ENCODE measurements at regions not wholly inside any gene's neighbourhood (a gene's known extent, or its start where the extent isn't known, plus 50 kb on each side); places are given as distances from the start of the nearest gene placed in this dataset.

DNA sequence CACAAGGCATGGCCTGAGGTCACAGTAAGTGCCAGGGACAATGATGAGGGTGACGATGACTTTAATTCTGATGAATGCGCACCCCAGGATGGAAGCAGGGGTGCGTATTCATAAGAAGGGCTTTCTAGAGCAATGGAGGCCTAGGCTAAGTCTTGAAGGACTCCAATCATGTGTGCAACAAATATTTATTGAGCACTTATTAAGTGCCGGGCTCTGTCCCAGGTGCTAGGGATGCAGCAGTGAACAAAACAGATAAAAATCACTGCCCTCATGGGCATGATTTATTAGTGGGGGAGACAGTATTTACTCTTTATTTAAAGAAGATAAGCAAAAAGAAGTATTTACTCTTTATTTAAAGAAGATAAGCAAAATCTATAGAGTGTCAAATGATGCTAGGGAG, 198.2 kb upstream of the KCNG1 start:
- H2AFZ ChIP-seq (ENCODE audit: low read depth, low read length): no peak overlapping the region
- H3K4me1 ChIP-seq (replicated peaks in 1 of 2; ENCODE audit: control insufficient read depth in 2 of 2, insufficient read depth in 2 of 2, low read length in 2 of 2): peaks cover 0 to 3% of the 10 kb centered on the region in 2 experiments; a peak in 2 of 5 replicates
- no peak overlapping the region for H3K27ac ChIP-seq (ENCODE audit: extremely low read depth, low read depth, low read length)
- in situ Hi-C loops (cut with MboI): no loop called here
- POLR2A ChIA-PET: no interaction called here
- no peak overlapping the region for H3K4me3 ChIP-seq
- intact Hi-C loops (cut with micrococcal nuclease): loop anchor here (2.0 to 5.0 kb wide), 2 partner anchors 86 to 229 kb away; no protein-coding TSS in a partner anchor
- no peaks in the 10 kb centered on the region for H3K9me1 ChIP-seq (ENCODE audit: control insufficient read depth, insufficient read depth, low read length)
- no TSS peak for BruUV-seq (replicated peaks)
- no peaks in the 10 kb centered on the region for H3K36me3 ChIP-seq (ENCODE audit: control insufficient read depth, insufficient read depth, low read length)
- CTCF ChIA-PET (ENCODE audit: low intra/inter-chr PET ratio): no interaction called here
- H3K9me3 ChIP-seq (replicated peaks; ENCODE audit: control insufficient read depth, insufficient read depth, low read depth, low read length): no peaks in the 10 kb centered on the region
- ATAC-seq: no peak
- DNase-seq (ENCODE audit: extremely low read depth in 1 of 4, low spot score in 3 of 4): no peak
- H3K79me2 ChIP-seq (ENCODE audit: control insufficient read depth, insufficient read depth, low read length): no peaks in the 10 kb centered on the region
- no peak for FAIRE-seq
- H3K27me3 ChIP-seq (ENCODE audit: control insufficient read depth in 2 of 2, insufficient read depth in 2 of 2, low read length in 2 of 2): peaks cover 0 to 9% of the 10 kb centered on the region in 2 experiments; a peak in 2 of 5 replicates
- no peak overlapping the region for H3K9ac ChIP-seq (ENCODE audit: insufficient read depth in 1 of 2, low read depth in 2 of 2, low read length in 2 of 2)
- H3K4me2 ChIP-seq (ENCODE audit: insufficient read depth, low read length): no peak overlapping the region
- no peaks in the 10 kb centered on the region for H4K20me1 ChIP-seq (replicated peaks; ENCODE audit: control insufficient read depth, insufficient read depth, low read length)
- 42% methylated on average over 4 of the region's 4 CpGs for WGBS (ENCODE audit: insufficient coverage, low coverage, missing lambda C conversion rate)
- TF ChIP-seq HMG20A (CRISPR knock-in tag; conservative IDR thresholded peaks at IDR 0.05): no peak
- TF ChIP-seq ZNF785 (CRISPR knock-in tag; IDR thresholded peaks at IDR 0.05): no peak
- TF ChIP-seq IRF2 (CRISPR knock-in tag; IDR thresholded peaks at IDR 0.05): no peak
- TF ChIP-seq, protein P1, sequence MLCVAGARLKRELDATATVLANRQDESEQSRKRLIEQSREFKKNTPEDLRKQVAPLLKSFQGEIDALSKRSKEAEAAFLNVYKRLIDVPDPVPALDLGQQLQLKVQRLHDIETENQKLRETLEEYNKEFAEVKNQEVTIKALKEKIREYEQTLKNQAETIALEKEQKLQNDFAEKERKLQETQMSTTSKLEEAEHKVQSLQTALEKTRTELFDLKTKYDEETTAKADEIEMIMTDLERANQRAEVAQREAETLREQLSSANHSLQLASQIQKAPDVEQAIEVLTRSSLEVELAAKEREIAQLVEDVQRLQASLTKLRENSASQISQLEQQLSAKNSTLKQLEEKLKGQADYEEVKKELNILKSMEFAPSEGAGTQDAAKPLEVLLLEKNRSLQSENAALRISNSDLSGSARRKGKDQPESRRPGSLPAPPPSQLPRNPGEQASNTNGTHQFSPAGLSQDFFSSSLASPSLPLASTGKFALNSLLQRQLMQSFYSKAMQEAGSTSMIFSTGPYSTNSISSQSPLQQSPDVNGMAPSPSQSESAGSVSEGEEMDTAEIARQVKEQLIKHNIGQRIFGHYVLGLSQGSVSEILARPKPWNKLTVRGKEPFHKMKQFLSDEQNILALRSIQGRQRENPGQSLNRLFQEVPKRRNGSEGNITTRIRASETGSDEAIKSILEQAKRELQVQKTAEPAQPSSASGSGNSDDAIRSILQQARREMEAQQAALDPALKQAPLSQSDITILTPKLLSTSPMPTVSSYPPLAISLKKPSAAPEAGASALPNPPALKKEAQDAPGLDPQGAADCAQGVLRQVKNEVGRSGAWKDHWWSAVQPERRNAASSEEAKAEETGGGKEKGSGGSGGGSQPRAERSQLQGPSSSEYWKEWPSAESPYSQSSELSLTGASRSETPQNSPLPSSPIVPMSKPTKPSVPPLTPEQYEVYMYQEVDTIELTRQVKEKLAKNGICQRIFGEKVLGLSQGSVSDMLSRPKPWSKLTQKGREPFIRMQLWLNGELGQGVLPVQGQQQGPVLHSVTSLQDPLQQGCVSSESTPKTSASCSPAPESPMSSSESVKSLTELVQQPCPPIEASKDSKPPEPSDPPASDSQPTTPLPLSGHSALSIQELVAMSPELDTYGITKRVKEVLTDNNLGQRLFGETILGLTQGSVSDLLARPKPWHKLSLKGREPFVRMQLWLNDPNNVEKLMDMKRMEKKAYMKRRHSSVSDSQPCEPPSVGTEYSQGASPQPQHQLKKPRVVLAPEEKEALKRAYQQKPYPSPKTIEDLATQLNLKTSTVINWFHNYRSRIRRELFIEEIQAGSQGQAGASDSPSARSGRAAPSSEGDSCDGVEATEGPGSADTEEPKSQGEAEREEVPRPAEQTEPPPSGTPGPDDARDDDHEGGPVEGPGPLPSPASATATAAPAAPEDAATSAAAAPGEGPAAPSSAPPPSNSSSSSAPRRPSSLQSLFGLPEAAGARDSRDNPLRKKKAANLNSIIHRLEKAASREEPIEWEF (CRISPR knock-in tag; IDR thresholded peaks at IDR 0.05): no peak
- TF ChIP-seq MCM5 (IDR thresholded peaks at IDR 0.05; ENCODE audit: low read depth): no peak
- TF ChIP-seq, protein P2, sequence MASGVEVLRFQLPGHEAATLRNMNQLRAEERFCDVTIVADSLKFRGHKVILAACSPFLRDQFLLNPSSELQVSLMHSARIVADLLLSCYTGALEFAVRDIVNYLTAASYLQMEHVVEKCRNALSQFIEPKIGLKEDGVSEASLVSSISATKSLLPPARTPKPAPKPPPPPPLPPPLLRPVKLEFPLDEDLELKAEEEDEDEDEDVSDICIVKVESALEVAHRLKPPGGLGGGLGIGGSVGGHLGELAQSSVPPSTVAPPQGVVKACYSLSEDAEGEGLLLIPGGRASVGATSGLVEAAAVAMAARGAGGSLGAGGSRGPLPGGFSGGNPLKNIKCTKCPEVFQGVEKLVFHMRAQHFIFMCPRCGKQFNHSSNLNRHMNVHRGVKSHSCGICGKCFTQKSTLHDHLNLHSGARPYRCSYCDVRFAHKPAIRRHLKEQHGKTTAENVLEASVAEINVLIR (CRISPR knock-in tag; IDR thresholded peaks at IDR 0.05): no peak
- TF ChIP-seq FIP1L1 (IDR thresholded peaks at IDR 0.05; ENCODE audit: low read depth, low read length, poor library complexity, severe bottlenecking): no peak
- TF ChIP-seq XRCC5 (IDR thresholded peaks at IDR 0.05; ENCODE audit: low read depth, low read length): no peak
- no peak for TF ChIP-seq CC2D1A (IDR thresholded peaks at IDR 0.05)
- no peak for TF ChIP-seq FOXA1 (IDR thresholded peaks at IDR 0.05; ENCODE audit: borderline replicate concordance)
- TF ChIP-seq, protein P3, sequence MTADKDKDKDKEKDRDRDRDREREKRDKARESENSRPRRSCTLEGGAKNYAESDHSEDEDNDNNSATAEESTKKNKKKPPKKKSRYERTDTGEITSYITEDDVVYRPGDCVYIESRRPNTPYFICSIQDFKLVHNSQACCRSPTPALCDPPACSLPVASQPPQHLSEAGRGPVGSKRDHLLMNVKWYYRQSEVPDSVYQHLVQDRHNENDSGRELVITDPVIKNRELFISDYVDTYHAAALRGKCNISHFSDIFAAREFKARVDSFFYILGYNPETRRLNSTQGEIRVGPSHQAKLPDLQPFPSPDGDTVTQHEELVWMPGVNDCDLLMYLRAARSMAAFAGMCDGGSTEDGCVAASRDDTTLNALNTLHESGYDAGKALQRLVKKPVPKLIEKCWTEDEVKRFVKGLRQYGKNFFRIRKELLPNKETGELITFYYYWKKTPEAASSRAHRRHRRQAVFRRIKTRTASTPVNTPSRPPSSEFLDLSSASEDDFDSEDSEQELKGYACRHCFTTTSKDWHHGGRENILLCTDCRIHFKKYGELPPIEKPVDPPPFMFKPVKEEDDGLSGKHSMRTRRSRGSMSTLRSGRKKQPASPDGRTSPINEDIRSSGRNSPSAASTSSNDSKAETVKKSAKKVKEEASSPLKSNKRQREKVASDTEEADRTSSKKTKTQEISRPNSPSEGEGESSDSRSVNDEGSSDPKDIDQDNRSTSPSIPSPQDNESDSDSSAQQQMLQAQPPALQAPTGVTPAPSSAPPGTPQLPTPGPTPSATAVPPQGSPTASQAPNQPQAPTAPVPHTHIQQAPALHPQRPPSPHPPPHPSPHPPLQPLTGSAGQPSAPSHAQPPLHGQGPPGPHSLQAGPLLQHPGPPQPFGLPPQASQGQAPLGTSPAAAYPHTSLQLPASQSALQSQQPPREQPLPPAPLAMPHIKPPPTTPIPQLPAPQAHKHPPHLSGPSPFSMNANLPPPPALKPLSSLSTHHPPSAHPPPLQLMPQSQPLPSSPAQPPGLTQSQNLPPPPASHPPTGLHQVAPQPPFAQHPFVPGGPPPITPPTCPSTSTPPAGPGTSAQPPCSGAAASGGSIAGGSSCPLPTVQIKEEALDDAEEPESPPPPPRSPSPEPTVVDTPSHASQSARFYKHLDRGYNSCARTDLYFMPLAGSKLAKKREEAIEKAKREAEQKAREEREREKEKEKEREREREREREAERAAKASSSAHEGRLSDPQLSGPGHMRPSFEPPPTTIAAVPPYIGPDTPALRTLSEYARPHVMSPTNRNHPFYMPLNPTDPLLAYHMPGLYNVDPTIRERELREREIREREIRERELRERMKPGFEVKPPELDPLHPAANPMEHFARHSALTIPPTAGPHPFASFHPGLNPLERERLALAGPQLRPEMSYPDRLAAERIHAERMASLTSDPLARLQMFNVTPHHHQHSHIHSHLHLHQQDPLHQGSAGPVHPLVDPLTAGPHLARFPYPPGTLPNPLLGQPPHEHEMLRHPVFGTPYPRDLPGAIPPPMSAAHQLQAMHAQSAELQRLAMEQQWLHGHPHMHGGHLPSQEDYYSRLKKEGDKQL (CRISPR knock-in tag; IDR thresholded peaks at IDR 0.05; ENCODE audit: borderline replicate concordance): no peak
- no peak for TF ChIP-seq HDAC6 (IDR thresholded peaks at IDR 0.05; ENCODE audit: low read depth, low read length)

Measured in K562 (cell line).